Fibroblast of pulmonary artery (primary cell): ENCODE measurements at regions not wholly inside any gene's neighbourhood (a gene's known extent, or its start where the extent isn't known, plus 50 kb on each side); places are given as distances from the start of the nearest gene placed in this dataset.
A peak's percentile ranks its signal among the peaks of the same experiment; 100 is the strongest.

ENCODE experiments used
- DNase-seq: peaks from one replicate; pipeline ENCODE4 v3.0.0-alpha.2; 2010; ENCODE audit warnings: low read depth
- H3K4me3 ChIP-seq: replicated peaks from 2 replicates; pipeline ENCODE4 v1.5.1; 2011; ENCODE audit warnings: low read depth, mild to moderate bottlenecking, control low read depth, low read length, moderate library complexity
- CTCF ChIP-seq: IDR thresholded peaks from 2 replicates; pipeline ENCODE4 v1.5.1; 2011; ENCODE audit warnings: mild to moderate bottlenecking, control low read depth, low read length, inconsistent platforms; ENCODE audit errors: missing control alignments

DNA sequence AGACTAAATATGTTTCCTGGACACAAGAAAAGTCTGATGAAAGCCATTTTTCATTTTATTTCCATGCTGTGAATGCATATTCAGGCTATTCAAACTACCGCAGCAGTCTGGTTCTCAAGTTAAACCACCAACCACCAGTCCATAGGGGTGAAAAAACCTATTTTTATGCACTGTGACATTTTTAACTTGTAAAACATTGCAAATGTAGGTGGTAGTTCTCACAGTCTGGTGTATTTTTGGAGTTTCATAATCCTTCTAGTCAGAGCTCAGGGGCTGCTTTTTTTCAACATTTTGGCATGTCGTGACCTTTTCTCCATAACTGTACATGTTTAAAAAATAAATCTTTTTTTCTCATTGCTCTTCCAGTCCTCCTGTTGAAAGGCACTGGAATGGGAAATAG is 907.6 kb upstream of the ADGRL2 start:
- H3K4me3 ChIP-seq, result no peak overlapping the region
- TF ChIP-seq CTCF, result no peak
- DNase-seq, result peak; percentile 29

DNA sequence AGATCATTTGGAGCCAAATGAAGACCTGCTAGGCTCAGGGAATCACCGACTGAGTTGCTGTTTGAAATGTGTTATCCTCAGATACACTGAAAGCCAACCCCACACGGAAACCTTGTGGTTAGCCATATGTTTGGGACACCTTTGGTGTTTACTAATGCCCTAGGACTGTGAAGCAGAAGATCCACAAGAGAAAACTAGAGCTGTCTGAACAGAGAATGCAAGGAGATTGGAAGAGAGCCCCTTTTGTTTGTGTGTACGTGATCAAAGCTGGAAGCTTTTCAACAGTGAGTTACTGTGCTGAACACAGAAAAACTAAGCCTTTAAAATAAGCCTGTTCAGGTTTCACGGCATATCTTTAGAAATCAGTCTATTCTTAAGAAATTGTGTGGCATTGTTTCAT is 908.2 kb upstream of the ADGRL2 start:
- no peak overlapping the region for H3K4me3 ChIP-seq
- TF ChIP-seq CTCF, result no peak
- DNase-seq, result peak; percentile 26

DNA sequence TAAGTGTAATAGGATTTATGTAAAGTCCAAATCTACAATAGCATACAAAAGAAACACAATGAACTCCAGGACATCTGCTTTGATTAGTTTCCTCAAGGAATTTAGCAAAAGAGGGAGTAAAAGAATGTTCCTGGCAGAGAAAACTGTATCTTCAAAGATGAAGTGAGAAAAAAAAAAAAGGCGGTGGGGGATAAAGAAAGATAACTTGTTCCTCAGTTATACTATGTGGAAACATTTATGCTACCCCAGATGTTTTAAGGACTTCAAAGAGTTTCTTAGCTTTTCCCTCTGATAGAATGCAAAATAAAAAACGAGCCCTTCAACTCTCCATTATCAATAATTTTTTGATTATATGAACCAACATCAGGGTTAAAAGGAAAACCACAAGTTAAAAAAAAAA is 908.9 kb upstream of the ADGRL2 start:
- no peak overlapping the region for H3K4me3 ChIP-seq
- no peak for DNase-seq
- TF ChIP-seq CTCF, result no peak

- DNase-seq, result peak; percentile 79
- H3K4me3 ChIP-seq, result no peak overlapping the region
- TF ChIP-seq CTCF, result no peak
These were observed 918.2 kb upstream of the ADGRL2 start for GRCh38 chr1:80882553-80882952.

DNA sequence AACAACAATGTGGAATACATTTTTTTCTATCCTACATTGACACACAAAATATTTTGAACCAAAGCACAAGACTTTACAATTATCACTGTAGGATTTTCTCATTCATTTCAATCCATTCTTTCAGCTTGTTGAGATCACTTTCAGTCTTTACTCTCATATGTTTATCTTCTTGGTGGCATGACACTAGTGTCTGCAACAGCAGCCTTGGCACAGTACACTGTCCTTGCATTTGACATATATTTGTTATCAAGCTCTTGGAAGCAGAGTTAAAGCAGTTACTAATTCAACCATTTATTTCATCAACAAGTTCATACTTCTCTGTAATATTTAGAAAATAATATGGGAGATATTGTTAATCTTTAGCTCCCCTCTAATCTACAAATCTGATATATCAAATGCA is 922.4 kb upstream of the ADGRL2 start:
- no peak for TF ChIP-seq CTCF
- no peak overlapping the region for H3K4me3 ChIP-seq
- no peak for DNase-seq

GRCh38 chr1:80876035-80876434 is 924.7 kb upstream of the ADGRL2 start:
- DNase-seq, result no peak
- no peak overlapping the region for H3K4me3 ChIP-seq
- TF ChIP-seq CTCF, result no peak

DNA sequence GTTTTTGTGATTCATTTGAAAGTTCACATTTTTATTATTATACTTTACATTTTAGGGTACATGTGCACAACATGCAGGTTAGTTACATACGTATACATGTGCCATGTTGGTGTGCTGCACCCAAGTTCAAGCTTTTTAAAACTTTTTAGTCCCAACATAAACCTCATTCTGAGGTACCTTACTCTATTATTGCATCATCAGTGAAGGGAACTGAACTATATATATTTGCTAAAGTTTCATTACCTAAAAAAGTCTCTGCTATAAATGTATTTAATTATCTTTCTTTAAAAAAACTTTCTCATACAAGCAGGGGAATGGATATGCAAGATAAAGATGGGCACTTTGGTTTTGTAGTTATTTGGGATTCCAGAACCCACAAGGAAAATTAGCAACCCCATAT is 931.4 kb upstream of the ADGRL2 start:
- no peak for TF ChIP-seq CTCF
- no peak overlapping the region for H3K4me3 ChIP-seq
- DNase-seq, result no peak
